ENCODE measurements at regions not wholly inside any gene's neighbourhood (a gene's known extent, or its start where the extent isn't known, plus 50 kb on each side); places are given as distances from the start of the nearest gene placed in this dataset.

DNA sequence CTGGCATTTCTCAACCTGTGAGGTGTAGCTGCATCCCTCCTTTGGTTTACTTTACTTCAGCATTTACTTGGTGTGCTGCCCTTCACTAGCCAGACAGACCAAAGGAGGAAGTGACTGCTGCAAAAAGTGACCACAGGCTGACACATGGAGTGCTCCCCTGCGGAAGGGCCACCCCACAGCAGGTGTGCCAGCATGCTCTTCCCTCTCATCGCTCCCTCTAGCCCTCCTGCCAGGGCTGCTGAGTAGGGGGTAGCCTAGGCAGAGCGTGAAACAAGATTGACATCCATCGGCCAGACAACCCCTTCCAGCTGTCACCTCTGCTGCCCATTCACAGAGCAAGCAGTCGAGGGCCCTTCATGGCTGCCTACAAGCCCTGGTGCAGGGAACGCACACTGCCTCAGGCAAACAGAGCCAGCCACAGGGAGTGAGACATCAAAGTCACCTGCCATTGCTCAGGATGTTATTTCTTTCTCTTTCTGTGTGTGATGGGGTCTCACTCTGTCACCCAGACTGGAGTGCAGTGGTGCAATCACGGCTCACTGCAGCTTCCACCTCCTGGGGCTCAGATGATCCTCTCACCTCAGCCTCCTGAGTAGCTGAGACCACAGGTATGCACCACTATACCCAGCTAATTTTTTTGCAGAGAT is 102.0 kb upstream of the RPS6KA2 start:
- DNase-seq (ENCODE audit: extremely low read depth, low read depth): no peak
- TF ChIP-seq CTCF (IDR thresholded peaks at IDR 0.05; ENCODE audit: low read depth, low read length): no peak

DNA sequence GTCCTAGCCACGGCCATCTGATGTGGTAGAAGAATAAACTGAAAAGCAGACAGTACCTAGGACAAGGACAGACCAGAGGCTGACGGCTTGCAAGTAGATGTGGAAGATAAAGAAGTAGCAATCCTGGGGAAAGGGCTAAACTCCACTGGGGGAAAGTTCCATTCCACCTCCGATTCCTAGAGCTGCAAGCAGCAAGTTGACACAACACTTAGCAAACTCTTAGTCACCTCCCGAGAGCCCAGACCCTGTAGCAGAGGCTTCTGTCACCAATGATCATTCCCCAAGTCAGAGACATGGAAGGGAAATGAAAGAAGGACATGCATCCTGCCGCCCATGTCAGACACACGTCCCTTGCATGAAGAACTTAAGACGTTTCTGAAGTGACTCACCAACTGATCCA is 99.2 kb upstream of the RPS6KA2 start:
- no peak for TF ChIP-seq CTCF (IDR thresholded peaks at IDR 0.05; ENCODE audit: low read depth, low read length)
- no peak for DNase-seq (ENCODE audit: extremely low read depth, low read depth)

DNA sequence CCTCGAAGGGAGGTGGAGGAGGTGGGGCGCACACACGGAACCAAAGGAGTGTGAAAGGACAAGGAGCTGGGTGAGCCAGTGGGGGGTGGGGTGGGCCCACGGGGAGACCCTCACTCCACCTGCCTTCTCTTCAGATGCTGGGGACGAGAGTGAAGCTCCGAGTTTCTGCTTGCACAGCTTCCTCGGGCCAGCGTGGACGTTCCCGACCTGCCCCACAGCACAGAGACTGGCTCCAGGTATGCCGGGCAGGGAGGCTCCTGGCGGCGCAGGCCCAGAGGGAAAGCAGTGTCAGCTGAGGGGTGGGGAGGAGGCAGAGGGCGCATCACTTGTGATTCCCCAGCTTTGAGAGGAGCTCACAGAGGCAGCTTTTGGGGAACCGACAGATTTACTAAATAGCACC is 98.5 kb upstream of the RPS6KA2 start:
- TF ChIP-seq CTCF (IDR thresholded peaks at IDR 0.05; ENCODE audit: low read depth, low read length): no peak
- DNase-seq (ENCODE audit: extremely low read depth, low read depth): no peak

GRCh38 chr6:166724576-166724975 is 97.5 kb upstream of the RPS6KA2 start:
- no peak for DNase-seq (ENCODE audit: extremely low read depth, low read depth)
- no peak for TF ChIP-seq CTCF (IDR thresholded peaks at IDR 0.05; ENCODE audit: low read depth, low read length)

DNA sequence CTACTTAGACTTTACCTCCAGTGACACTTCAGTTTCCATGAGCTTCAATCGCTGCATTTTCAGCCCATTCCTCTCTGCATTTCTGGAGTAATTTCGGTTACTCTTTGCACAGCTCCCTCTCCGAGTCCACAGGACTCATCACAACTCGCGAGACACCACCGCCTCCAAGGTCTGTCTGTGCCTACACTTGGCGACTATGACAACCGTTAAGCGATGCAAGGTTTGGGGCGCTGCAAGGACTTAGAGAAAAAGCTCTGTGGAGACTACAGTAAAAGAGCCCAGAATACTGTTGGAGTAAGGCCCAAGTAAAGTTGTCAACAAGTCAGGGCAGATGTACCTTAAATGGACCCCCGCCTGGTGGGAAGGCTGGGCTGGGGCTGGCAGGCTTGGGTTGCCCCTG is 95.7 kb upstream of the RPS6KA2 start:
- no peak for TF ChIP-seq CTCF (IDR thresholded peaks at IDR 0.05; ENCODE audit: low read depth, low read length)
- no peak for DNase-seq (ENCODE audit: extremely low read depth, low read depth)

DNA sequence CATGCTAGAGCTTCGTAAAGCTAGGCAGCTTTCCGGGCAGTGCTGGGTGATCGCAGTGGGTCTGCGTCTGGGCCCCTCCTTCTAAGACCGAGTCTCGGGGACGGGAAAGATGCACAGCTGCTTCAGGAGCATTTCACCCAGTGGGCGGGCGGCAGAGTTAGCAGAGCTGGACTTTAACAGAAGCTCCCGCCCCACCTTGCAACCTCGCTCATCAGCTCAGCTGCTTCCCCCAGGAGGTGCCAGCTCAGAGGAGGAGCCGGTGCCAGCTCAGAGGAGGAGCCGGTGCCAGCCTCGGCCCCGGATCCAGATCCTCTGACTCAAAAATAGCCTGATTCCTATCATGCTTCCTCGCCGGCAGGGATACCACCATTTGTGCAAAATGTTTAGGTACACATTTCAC is 94.5 kb upstream of the RPS6KA2 start:
- DNase-seq (ENCODE audit: extremely low read depth, low read depth): no peak
- no peak for TF ChIP-seq CTCF (IDR thresholded peaks at IDR 0.05; ENCODE audit: low read depth, low read length)

GRCh38 chr6:166720856-166721255 is 93.8 kb upstream of the RPS6KA2 start:
- TF ChIP-seq CTCF (IDR thresholded peaks at IDR 0.05; ENCODE audit: low read depth, low read length): no peak
- no peak for DNase-seq (ENCODE audit: extremely low read depth, low read depth)
